ENCODE measurements at regions not wholly inside any gene's neighbourhood (a gene's known extent, or its start where the extent isn't known, plus 50 kb on each side); places are given as distances from the start of the nearest gene placed in this dataset.

DNA sequence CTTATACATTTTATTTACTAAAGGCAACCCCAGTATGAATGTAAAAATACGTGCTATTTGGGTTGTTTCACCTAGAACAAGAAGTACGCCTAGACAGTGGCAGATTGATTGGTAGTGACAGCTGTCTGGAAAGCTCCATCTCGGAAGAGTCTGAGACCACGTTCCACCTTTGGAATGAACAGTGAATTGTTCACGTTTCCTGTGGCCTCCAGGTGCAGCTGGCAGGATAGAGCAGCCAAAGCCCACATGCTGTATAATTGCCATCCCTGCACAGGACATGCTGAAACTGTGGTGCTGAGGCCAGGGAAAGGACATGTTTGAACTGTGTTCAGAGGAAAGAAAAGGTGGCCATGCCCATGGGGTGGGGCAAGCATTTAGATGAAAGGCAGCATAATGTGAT, 218.7 kb upstream of the MTNR1B start:
- no peak for DNase-seq
- Histone ChIP-seq H3K27ac (ENCODE audit: low read length) (no peak overlapping the region), H3K9ac (ENCODE audit: low read depth, low read length) (no peak overlapping the region), H3K79me2 (ENCODE audit: insufficient read depth, low read length) (no peaks in the 10 kb centered on the region), H4K20me1 (ENCODE audit: insufficient read depth, low read length) (no peaks in the 10 kb centered on the region), H3K9me3 (ENCODE audit: insufficient read depth, low read length, severe bottlenecking) (peaks cover 3% of the 10 kb centered on the region), H2AFZ (ENCODE audit: low read depth, low read length) (no peak overlapping the region), H3K4me3 (ENCODE audit: low read depth in 1 of 2, low read length in 2 of 2) (no peak overlapping the region), H3K27me3 (ENCODE audit: insufficient read depth, low read length, poor library complexity) (no peaks in the 10 kb centered on the region), H3K4me2 (ENCODE audit: insufficient read depth, low read length) (no peak overlapping the region), H3K4me1 (ENCODE audit: insufficient read depth, low read length) (no peaks in the 10 kb centered on the region), H3K36me3 (ENCODE audit: insufficient read depth, low read length) (no peaks in the 10 kb centered on the region)
- no peak for ATAC-seq (ENCODE audit: insufficient read depth, low read depth)
- no peak for TF ChIP-seq EZH2 (IDR thresholded peaks at IDR 0.05; ENCODE audit: borderline replicate concordance, low read depth, low read length, severe bottlenecking)
- TF ChIP-seq, protein P1, sequence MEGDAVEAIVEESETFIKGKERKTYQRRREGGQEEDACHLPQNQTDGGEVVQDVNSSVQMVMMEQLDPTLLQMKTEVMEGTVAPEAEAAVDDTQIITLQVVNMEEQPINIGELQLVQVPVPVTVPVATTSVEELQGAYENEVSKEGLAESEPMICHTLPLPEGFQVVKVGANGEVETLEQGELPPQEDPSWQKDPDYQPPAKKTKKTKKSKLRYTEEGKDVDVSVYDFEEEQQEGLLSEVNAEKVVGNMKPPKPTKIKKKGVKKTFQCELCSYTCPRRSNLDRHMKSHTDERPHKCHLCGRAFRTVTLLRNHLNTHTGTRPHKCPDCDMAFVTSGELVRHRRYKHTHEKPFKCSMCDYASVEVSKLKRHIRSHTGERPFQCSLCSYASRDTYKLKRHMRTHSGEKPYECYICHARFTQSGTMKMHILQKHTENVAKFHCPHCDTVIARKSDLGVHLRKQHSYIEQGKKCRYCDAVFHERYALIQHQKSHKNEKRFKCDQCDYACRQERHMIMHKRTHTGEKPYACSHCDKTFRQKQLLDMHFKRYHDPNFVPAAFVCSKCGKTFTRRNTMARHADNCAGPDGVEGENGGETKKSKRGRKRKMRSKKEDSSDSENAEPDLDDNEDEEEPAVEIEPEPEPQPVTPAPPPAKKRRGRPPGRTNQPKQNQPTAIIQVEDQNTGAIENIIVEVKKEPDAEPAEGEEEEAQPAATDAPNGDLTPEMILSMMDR (IDR thresholded peaks at IDR 0.05; ENCODE audit: borderline replicate concordance, extremely low read depth, low read length, poor library complexity, severe bottlenecking), result no peak

DNA sequence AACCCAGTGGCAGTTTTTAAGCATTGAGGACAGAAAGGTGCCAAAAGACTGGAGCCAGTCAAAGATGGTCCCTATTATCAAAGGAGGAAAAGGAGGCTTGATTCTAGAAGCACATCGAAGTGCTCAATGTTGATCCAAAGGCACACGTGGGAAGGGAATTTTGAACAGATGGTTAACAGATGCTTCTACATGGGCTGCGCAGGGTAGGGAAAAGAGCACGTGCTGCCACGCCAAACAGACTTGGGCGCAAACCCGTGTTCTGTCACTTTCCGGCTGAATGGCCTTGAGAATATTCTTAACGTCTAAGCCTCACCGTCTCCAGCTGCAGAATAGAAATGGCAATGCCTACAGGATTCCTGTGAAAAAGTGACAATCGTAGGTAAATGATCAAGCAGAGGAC, 217.9 kb upstream of the MTNR1B start:
- H3K4me3 ChIP-seq (ENCODE audit: low read depth in 1 of 2, low read length in 2 of 2), result no peak overlapping the region
- DNase-seq, result no peak
- peaks cover 3% of the 10 kb centered on the region for H3K9me3 ChIP-seq (ENCODE audit: insufficient read depth, low read length, severe bottlenecking)
- H3K79me2 ChIP-seq (ENCODE audit: insufficient read depth, low read length), result no peaks in the 10 kb centered on the region
- no peak overlapping the region for H3K27ac ChIP-seq (ENCODE audit: low read length)
- H3K4me2 ChIP-seq (ENCODE audit: insufficient read depth, low read length), result no peak overlapping the region
- no peak for ATAC-seq (ENCODE audit: insufficient read depth, low read depth)
- 0 out of 2 replicates have a peak overlapping the region, but pooled peaks have one; percentile 21 for H2AFZ ChIP-seq (ENCODE audit: low read depth, low read length)
- TF ChIP-seq, protein P1 (IDR thresholded peaks at IDR 0.05; ENCODE audit: borderline replicate concordance, extremely low read depth, low read length, poor library complexity, severe bottlenecking), result no peak
- TF ChIP-seq EZH2 (IDR thresholded peaks at IDR 0.05; ENCODE audit: borderline replicate concordance, low read depth, low read length, severe bottlenecking), result no peak
- no peaks in the 10 kb centered on the region for H4K20me1 ChIP-seq (ENCODE audit: insufficient read depth, low read length)
- no peaks in the 10 kb centered on the region for H3K36me3 ChIP-seq (ENCODE audit: insufficient read depth, low read length)
- no peaks in the 10 kb centered on the region for H3K27me3 ChIP-seq (ENCODE audit: insufficient read depth, low read length, poor library complexity)
- no peak overlapping the region for H3K9ac ChIP-seq (ENCODE audit: low read depth, low read length)
- no peaks in the 10 kb centered on the region for H3K4me1 ChIP-seq (ENCODE audit: insufficient read depth, low read length)

DNA sequence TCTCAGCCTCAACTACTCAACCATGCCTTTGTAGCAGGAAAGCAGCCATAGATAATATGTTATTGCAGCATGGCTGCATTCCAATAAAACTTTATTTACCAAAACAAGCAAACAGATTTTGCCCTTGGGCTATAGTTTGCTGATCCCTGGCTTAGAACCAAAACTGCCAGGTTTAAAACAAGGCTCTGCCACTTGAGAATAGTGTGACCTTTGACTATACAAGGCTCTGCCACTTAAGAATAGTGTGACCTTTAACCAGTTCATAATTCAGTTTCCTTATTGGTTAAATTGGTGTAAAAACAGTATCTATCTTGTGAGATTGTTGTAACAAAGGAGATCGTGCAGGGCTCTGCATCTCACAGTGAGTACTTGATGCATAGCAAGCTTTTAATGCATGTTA, 217.3 kb upstream of the MTNR1B start:
- Histone ChIP-seq H3K4me2 (ENCODE audit: insufficient read depth, low read length) (no peak overlapping the region), H3K9ac (ENCODE audit: low read depth, low read length) (no peak overlapping the region), H3K79me2 (ENCODE audit: insufficient read depth, low read length) (no peaks in the 10 kb centered on the region), H2AFZ (ENCODE audit: low read depth, low read length) (0 out of 2 replicates have a peak overlapping the region, but pooled peaks have one; percentile 38), H3K27ac (ENCODE audit: low read length) (no peak overlapping the region), H4K20me1 (ENCODE audit: insufficient read depth, low read length) (no peaks in the 10 kb centered on the region), H3K4me1 (ENCODE audit: insufficient read depth, low read length) (no peaks in the 10 kb centered on the region), H3K4me3 (ENCODE audit: low read depth in 1 of 2, low read length in 2 of 2) (no peak overlapping the region), H3K36me3 (ENCODE audit: insufficient read depth, low read length) (no peaks in the 10 kb centered on the region), H3K27me3 (ENCODE audit: insufficient read depth, low read length, poor library complexity) (no peaks in the 10 kb centered on the region), H3K9me3 (ENCODE audit: insufficient read depth, low read length, severe bottlenecking) (no peaks in the 10 kb centered on the region)
- DNase-seq, result no peak
- TF ChIP-seq, protein P1 (IDR thresholded peaks at IDR 0.05; ENCODE audit: borderline replicate concordance, extremely low read depth, low read length, poor library complexity, severe bottlenecking), result no peak
- no peak for TF ChIP-seq EZH2 (IDR thresholded peaks at IDR 0.05; ENCODE audit: borderline replicate concordance, low read depth, low read length, severe bottlenecking)
- no peak for ATAC-seq (ENCODE audit: insufficient read depth, low read depth)

DNA sequence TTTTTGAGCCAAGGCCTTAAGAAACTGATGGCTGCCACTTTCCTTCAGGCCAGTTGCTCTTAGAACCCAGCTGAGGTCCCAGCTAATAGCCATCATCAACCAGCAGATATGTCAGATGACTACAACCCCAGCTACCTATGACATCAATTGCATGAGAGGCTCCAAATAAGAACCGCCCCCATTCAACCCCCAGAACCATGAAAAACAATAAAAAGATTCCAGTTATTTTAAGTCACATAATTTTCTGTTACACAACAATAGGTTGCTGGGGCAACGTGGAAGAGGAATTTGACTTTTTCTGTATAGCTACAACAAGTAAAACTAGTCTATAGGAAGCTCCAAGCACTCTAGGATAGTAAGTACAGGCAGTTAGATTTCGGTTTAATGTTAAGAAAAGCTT, 216.3 kb upstream of the MTNR1B start:
- Histone ChIP-seq H4K20me1 (ENCODE audit: insufficient read depth, low read length) (no peaks in the 10 kb centered on the region), H2AFZ (ENCODE audit: low read depth, low read length) (no peak overlapping the region), H3K36me3 (ENCODE audit: insufficient read depth, low read length) (no peaks in the 10 kb centered on the region), H3K9ac (ENCODE audit: low read depth, low read length) (no peak overlapping the region), H3K27ac (ENCODE audit: low read length) (no peak overlapping the region), H3K4me3 (ENCODE audit: low read depth in 1 of 2, low read length in 2 of 2) (no peak overlapping the region), H3K9me3 (ENCODE audit: insufficient read depth, low read length, severe bottlenecking) (no peaks in the 10 kb centered on the region), H3K4me1 (ENCODE audit: insufficient read depth, low read length) (no peaks in the 10 kb centered on the region), H3K4me2 (ENCODE audit: insufficient read depth, low read length) (no peak overlapping the region), H3K27me3 (ENCODE audit: insufficient read depth, low read length, poor library complexity) (no peaks in the 10 kb centered on the region), H3K79me2 (ENCODE audit: insufficient read depth, low read length) (no peaks in the 10 kb centered on the region)
- no peak for DNase-seq
- no peak for ATAC-seq (ENCODE audit: insufficient read depth, low read depth)
- no peak for TF ChIP-seq EZH2 (IDR thresholded peaks at IDR 0.05; ENCODE audit: borderline replicate concordance, low read depth, low read length, severe bottlenecking)
- TF ChIP-seq, protein P1 (IDR thresholded peaks at IDR 0.05; ENCODE audit: borderline replicate concordance, extremely low read depth, low read length, poor library complexity, severe bottlenecking), result no peak
